LNCaP clone FGC (cell line): ENCODE measurements at regions not wholly inside any gene's neighbourhood (a gene's known extent, or its start where the extent isn't known, plus 50 kb on each side); places are given as distances from the start of the nearest gene placed in this dataset.
"Not testable (repeated sequence)": the region's sequence is repeated elsewhere in the genome, so short reads cannot be mapped to it uniquely, and the experiment has no call there.

ENCODE experiments used
- DNase-seq: peaks from one replicate; pipeline ENCODE4 v3.0.0-alpha.2; 2011; ENCODE audit warnings: low read depth
- H3K4me3 ChIP-seq: 2 replicates; pipeline ENCODE4 v1.5.1; 2011; ENCODE audit warnings: mild to moderate bottlenecking, low read depth, low read length, control low read depth
- CTCF ChIP-seq: IDR thresholded peaks from 2 replicates; pipeline ENCODE4 v1.5.1; 2012; ENCODE audit warnings: mild to moderate bottlenecking; ENCODE audit not compliant: control insufficient read depth, insufficient read depth; ENCODE audit errors: extremely low read depth

- DNase-seq: no peak
- no peak overlapping the region for H3K4me3 ChIP-seq
- TF ChIP-seq CTCF: no peak
Measured at GRCh38 chr20:47974234-47974878, 189.1 kb upstream of the SULF2 start.

GRCh38 chr20:47973519-47974233 lies 188.4 kb upstream of the SULF2 start:
- no peak for DNase-seq
- no peak for TF ChIP-seq CTCF
- no peak overlapping the region for H3K4me3 ChIP-seq

GRCh38 chr20:47972916-47973309 lies 187.6 kb upstream of the SULF2 start:
- no peak for DNase-seq
- no peak overlapping the region for H3K4me3 ChIP-seq
- no peak for TF ChIP-seq CTCF

- DNase-seq: not testable (repeated sequence)
- TF ChIP-seq CTCF: peak; percentile 35
Measured at GRCh38 chr20:47972297-47972915, 187.1 kb upstream of the SULF2 start.

GRCh38 chr20:47971058-47971791 lies 185.9 kb upstream of the SULF2 start:
- no peak overlapping the region for H3K4me3 ChIP-seq
- TF ChIP-seq CTCF: no peak
- DNase-seq: no peak

More at GRCh38 chr20:47972297-47972915, 187.1 kb upstream of the SULF2 start:
- not testable (repeated sequence) for H3K4me3 ChIP-seq

- no peak for TF ChIP-seq CTCF
- DNase-seq: no peak
- H3K4me3 ChIP-seq: no peak overlapping the region
Measured at GRCh38 chr20:47970282-47970903, 185.1 kb upstream of the SULF2 start.
